ENCODE measurements at regions not wholly inside any gene's neighbourhood (a gene's known extent, or its start where the extent isn't known, plus 50 kb on each side); places are given as distances from the start of the nearest gene placed in this dataset.

GRCh38 chr3:20776692-20777091, 590.7 kb upstream of the SGO1 start:
- TF ChIP-seq, protein P1, sequence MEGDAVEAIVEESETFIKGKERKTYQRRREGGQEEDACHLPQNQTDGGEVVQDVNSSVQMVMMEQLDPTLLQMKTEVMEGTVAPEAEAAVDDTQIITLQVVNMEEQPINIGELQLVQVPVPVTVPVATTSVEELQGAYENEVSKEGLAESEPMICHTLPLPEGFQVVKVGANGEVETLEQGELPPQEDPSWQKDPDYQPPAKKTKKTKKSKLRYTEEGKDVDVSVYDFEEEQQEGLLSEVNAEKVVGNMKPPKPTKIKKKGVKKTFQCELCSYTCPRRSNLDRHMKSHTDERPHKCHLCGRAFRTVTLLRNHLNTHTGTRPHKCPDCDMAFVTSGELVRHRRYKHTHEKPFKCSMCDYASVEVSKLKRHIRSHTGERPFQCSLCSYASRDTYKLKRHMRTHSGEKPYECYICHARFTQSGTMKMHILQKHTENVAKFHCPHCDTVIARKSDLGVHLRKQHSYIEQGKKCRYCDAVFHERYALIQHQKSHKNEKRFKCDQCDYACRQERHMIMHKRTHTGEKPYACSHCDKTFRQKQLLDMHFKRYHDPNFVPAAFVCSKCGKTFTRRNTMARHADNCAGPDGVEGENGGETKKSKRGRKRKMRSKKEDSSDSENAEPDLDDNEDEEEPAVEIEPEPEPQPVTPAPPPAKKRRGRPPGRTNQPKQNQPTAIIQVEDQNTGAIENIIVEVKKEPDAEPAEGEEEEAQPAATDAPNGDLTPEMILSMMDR (IDR thresholded peaks at IDR 0.05) = no peak
- no peak for TF ChIP-seq POLR2A (IDR thresholded peaks at IDR 0.05)

Measured in thyroid gland (tissue), 4 donors.